DND-41 (cell line): ENCODE measurements at regions not wholly inside any gene's neighbourhood (a gene's known extent, or its start where the extent isn't known, plus 50 kb on each side); places are given as distances from the start of the nearest gene placed in this dataset.

ENCODE experiments used
- CTCF ChIP-seq: IDR thresholded peaks from 2 replicates; pipeline ENCODE4 v1.5.1; 2012; ENCODE audit warnings: borderline replicate concordance, low read length, moderate library complexity, mild to moderate bottlenecking; ENCODE audit not compliant: poor library complexity, severe bottlenecking; ENCODE audit errors: extremely low read depth
- EZH2 ChIP-seq: IDR thresholded peaks from 3 replicates; pipeline ENCODE4 v1.6.1; 2012; ENCODE audit warnings: borderline replicate concordance, low read depth, mild to moderate bottlenecking, moderate library complexity, low read length, inconsistent platforms; ENCODE audit not compliant: severe bottlenecking

- TF ChIP-seq CTCF (no peak), EZH2 (no peak)
Measured at GRCh38 chr12:125280482-125281377, 215.5 kb downstream of the AACS start.
